Upper lobe of left lung (tissue), 4 donors: ENCODE measurements at regions not wholly inside any gene's neighbourhood (a gene's known extent, or its start where the extent isn't known, plus 50 kb on each side); places are given as distances from the start of the nearest gene placed in this dataset.

Experiments
- POLR2AphosphoS5 ChIP-seq, 2 donors: sonication (generic); formaldehyde crosslinking; IDR thresholded peaks; one replicate each; pipeline ENCODE4 v1.5.1; 2017; ENCODE audit warnings: antibody characterized with exemption in 2 of 2
- TF ChIP-seq, protein P1 (sequence below), 6 experiments: fragments of 450-650 bp in 4 of 6; fragments of 200-600 bp in 2 of 6; sonication (generic) in 2 of 6; IDR thresholded peaks; one replicate each; pipeline ENCODE4 v1.5.1; 2016 to 2019; ENCODE audit warnings: antibody characterized with exemption in 6 of 6

DNA sequence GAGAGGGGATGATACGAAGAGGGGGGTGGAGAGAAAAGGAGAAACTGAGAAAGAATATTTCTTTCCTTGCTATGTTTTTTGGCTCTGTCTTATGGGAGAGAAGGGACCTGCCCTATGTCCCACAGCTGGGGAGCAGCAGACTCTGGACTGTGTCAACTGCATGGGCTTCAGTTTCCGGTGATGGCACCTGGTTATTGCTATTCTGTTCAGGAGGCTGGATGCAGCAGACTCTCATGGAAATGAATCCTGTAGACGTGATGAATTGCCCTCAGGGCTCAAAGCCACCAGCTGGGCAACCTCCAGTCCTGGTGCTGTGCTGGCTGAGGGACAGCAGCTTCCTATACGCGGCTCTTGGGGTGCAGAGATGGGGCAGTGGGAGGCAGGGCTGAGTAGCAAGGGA, 121.2 kb downstream of the HAPSTR1 start:
- TF ChIP-seq, protein P1, sequence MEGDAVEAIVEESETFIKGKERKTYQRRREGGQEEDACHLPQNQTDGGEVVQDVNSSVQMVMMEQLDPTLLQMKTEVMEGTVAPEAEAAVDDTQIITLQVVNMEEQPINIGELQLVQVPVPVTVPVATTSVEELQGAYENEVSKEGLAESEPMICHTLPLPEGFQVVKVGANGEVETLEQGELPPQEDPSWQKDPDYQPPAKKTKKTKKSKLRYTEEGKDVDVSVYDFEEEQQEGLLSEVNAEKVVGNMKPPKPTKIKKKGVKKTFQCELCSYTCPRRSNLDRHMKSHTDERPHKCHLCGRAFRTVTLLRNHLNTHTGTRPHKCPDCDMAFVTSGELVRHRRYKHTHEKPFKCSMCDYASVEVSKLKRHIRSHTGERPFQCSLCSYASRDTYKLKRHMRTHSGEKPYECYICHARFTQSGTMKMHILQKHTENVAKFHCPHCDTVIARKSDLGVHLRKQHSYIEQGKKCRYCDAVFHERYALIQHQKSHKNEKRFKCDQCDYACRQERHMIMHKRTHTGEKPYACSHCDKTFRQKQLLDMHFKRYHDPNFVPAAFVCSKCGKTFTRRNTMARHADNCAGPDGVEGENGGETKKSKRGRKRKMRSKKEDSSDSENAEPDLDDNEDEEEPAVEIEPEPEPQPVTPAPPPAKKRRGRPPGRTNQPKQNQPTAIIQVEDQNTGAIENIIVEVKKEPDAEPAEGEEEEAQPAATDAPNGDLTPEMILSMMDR (IDR thresholded peaks at IDR 0.05), result no peak
- TF ChIP-seq POLR2AphosphoS5 (IDR thresholded peaks at IDR 0.05), result no peak
